D721Med (cell line): ENCODE measurements at regions not wholly inside any gene's neighbourhood (a gene's known extent, or its start where the extent isn't known, plus 50 kb on each side); places are given as distances from the start of the nearest gene placed in this dataset.

Source experiments
- DNase-seq: peaks from one replicate; pipeline ENCODE4 v3.0.0; 2011; ENCODE audit warnings: low spot score; ENCODE audit not compliant: insufficient read length
- FAIRE-seq: peaks from 2 replicates; lab custom pipeline; 2011; peaks lifted over from hg19 to GRCh38; lab: Jason Lieb, UNC
- CTCF ChIP-seq: IDR thresholded peaks from 2 replicates; pipeline ENCODE4 v1.5.1; 2012; ENCODE audit warnings: mild to moderate bottlenecking, control low read depth; ENCODE audit not compliant: insufficient read depth; ENCODE audit errors: missing control alignments

GRCh38 chr4:179392787-179393186 lies 1950.5 kb upstream of the AGA start:
- no peak for DNase-seq
- no peak for FAIRE-seq
- TF ChIP-seq CTCF, result no peak

DNA sequence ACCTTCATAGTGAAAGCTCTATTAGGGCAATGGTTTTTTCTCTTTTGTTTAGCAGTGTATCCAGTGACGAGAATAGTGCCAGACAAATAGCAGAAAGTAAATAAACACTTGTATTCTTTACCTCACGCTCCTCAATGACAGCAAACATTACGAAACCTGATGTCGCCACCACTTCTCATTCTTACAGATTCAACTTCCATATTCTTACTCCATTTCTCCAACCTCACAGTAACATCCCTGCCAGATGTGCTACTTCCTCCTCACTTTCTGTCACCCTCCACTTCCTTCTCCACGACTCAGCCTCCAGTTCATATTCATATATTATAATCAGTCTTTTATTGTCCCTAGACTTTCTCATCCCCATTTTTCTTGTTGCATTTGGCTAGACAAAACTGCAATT lies 1956.2 kb upstream of the AGA start:
- DNase-seq, result no peak

GRCh38 chr4:179399054-179399782 lies 1957.0 kb upstream of the AGA start:
- DNase-seq, result no peak
- TF ChIP-seq CTCF, result no peak
- no peak for FAIRE-seq

More for the DNA sequence above, 1956.2 kb upstream of the AGA start:
- TF ChIP-seq CTCF, result no peak
- FAIRE-seq, result no peak

DNA sequence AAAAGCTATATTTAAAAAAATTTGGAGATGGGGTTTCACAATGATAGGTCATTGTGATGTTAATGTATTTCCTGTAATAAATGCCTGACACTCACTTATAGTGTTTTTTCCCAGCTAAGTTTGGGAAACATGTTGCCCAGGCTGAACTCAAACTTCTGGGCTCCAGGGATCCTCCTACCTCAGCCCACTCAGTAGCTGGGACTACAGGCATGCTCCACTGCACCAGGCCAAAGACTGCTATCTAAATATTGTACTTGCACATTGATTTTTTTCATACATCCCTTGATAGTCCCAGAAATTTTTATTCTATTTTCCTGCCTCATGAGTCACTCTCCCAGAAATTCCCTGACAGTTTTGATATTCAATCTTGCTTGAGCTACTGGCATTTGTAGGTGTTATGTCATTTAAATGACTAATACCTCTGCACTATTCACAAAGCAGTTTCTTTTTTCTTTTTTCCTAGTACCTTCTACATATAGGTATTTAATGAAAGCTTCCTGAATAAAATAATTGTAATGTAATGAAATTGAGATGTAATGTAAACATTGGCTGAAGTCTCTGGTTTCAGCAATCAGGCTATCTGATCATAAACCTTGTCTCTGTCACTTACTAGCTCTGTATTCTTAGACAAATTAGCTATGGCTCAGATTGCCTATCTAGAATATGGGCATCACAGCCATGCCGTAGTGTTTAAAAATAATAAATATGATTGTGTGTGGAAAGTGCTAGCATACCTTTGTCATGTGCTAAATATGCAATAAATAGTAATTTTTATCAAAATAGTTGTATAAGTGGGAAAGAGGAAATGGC lies 1973.0 kb upstream of the AGA start:
- no peak for FAIRE-seq
- no peak for DNase-seq
- no peak for TF ChIP-seq CTCF

DNA sequence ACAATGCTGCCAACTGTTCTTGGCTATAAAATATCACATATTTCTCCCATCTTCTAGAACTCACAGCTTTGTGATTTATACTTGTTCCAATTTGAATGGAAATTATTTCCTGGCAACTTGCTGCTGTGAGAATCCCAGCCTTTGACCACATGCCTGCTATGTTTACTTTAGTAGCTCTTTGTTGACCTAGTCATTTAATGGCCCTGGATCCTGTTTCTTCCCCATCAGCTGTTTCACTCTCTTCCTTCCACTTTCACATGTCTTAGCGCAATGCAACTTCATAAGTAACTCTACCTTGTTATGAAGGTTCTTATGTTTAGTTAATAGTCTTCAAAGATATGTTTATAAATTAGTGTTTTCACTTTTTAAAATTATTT lies 1973.6 kb upstream of the AGA start:
- no peak for TF ChIP-seq CTCF
- FAIRE-seq, result no peak
- DNase-seq, result no peak

GRCh38 chr4:179417357-179417756 lies 1975.1 kb upstream of the AGA start:
- TF ChIP-seq CTCF, result no peak
- FAIRE-seq (no peak), DNase-seq (no peak)

DNA sequence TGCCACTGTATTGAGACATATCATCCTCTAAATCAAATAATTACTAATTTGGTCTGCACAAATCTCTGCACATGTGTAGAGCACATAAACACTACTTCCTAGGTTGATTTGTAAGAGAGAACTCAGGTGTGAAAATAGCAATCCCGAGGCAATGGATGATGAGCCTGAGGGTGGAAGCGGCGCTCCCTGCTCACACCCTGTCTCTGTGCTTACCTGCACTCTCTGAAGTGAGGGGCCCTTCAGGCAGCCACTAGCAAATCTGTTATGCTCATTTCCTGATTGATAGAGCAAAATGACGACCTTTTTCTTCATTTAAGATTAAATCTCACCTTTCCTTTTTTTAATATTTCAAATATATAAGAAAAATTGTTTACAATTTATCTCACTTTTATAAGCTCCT lies 1995.7 kb upstream of the AGA start:
- DNase-seq (no peak), FAIRE-seq (no peak)
- TF ChIP-seq CTCF, result no peak
